ENCODE measurements at regions not wholly inside any gene's neighbourhood (a gene's known extent, or its start where the extent isn't known, plus 50 kb on each side); places are given as distances from the start of the nearest gene placed in this dataset.

- no peak for TF ChIP-seq ZBTB33 (IDR thresholded peaks at IDR 0.05)
- TF ChIP-seq EGR1 (IDR thresholded peaks at IDR 0.05; ENCODE audit: borderline replicate concordance in 1 of 2, low read depth in 2 of 2, low read length in 2 of 2): no peak
- TF ChIP-seq DPF2 (IDR thresholded peaks at IDR 0.05): no peak
- TF ChIP-seq ZZZ3 (IDR thresholded peaks at IDR 0.05; ENCODE audit: control insufficient read depth, insufficient read length, low read depth): no peak
- TF ChIP-seq ZBTB11 (CRISPR knock-in tag; IDR thresholded peaks at IDR 0.05): no peak
Observed at GRCh38 chr3:147864754-147865354, 455.7 kb downstream of the ZIC1 start (continued).

GRCh38 chr3:147866561-147866960 lies 457.4 kb downstream of the ZIC1 start:
- DNase-seq (ENCODE audit: low read depth, low spot score) (no peak), FAIRE-seq (no peak), ATAC-seq (no peak)
- RAD21 ChIA-PET (ENCODE audit: unreplicated experiment): no interaction called here
- POLR2A ChIA-PET: no interaction called here
- 0% methylated on average over 1 of the region's 1 CpG for WGBS (ENCODE audit: insufficient coverage, insufficient replicate concordance, low lambda C conversion rate, missing lambda C conversion rate)
- BruUV-seq (replicated peaks): no TSS peak
- in situ Hi-C loops (cut with MboI): no loop called here
- no peak overlapping the region for H3K4me2 ChIP-seq (ENCODE audit: control insufficient read depth, insufficient read depth)
- H3K4me1 ChIP-seq (ENCODE audit: control insufficient read depth, insufficient read depth, low read length): no peaks in the 10 kb centered on the region
- no peak overlapping the region for H3K27ac ChIP-seq (ENCODE audit: control insufficient read depth, insufficient read depth)
- H4K20me1 ChIP-seq (ENCODE audit: control insufficient read depth, insufficient read depth): no peaks in the 10 kb centered on the region
- CTCF ChIA-PET: interaction anchor here (0.7 kb wide), 2 partner anchors 9 to 11 kb away, joined by 3 read pairs; no protein-coding TSS in a partner anchor
- no peaks in the 10 kb centered on the region for H3K9me3 ChIP-seq (replicated peaks; ENCODE audit: control insufficient read depth, insufficient read depth, low read length)
- H3K36me3 ChIP-seq (ENCODE audit: control insufficient read depth in 2 of 2, insufficient read depth in 2 of 2, low read length in 1 of 2): no peaks in the 10 kb centered on the region
- no peak overlapping the region for H2AFZ ChIP-seq (ENCODE audit: control insufficient read depth, low read depth, low read length)
- no peak overlapping the region for H3K4me3 ChIP-seq
- no peaks in the 10 kb centered on the region for H3K79me2 ChIP-seq (ENCODE audit: control insufficient read depth, insufficient read depth, low read length)
- no peak overlapping the region for H3K9ac ChIP-seq (ENCODE audit: control insufficient read depth, insufficient read depth, low read length)
- H3K27me3 ChIP-seq (replicated peaks in 1 of 2; ENCODE audit: control insufficient read depth in 2 of 2, insufficient read depth in 2 of 2, low read length in 1 of 2): no peaks in the 10 kb centered on the region
- intact Hi-C loops (cut with micrococcal nuclease; ENCODE audit: unreplicated experiment): no loop called here
- SMC1A ChIA-PET (ENCODE audit: uncharacterized antibody, unreplicated experiment): interaction anchor here (0.7 to 2.4 kb wide), 3 partner anchors 21 to 136 kb away, joined by 3 to 6 read pairs (median 4); no protein-coding TSS in a partner anchor
- TF ChIP-seq ZSCAN29 (IDR thresholded peaks at IDR 0.05) (no peak), EGR1 (IDR thresholded peaks at IDR 0.05; ENCODE audit: borderline replicate concordance in 1 of 2, low read depth in 2 of 2, low read length in 2 of 2) (no peak), TCF7 (IDR thresholded peaks at IDR 0.05; ENCODE audit: borderline replicate concordance) (no peak), RAD51 (IDR thresholded peaks at IDR 0.05) (no peak), NRF1 (conservative IDR thresholded peaks at IDR 0.05; ENCODE audit: low read depth, low read length) (no peak), DPF2 (IDR thresholded peaks at IDR 0.05) (no peak), SMARCA5 (IDR thresholded peaks at IDR 0.05) (no peak), EED (IDR thresholded peaks at IDR 0.05; ENCODE audit: low read depth) (no peak), CREB1 (IDR thresholded peaks at IDR 0.05; ENCODE audit: low read depth) (no peak), JUNB (IDR thresholded peaks at IDR 0.05) (no peak), STAT1 (conservative IDR thresholded peaks at IDR 0.05) (no peak), TAF1 (IDR thresholded peaks at IDR 0.05; ENCODE audit: borderline replicate concordance, low read depth, low read length) (no peak)
- TF ChIP-seq, protein P1, sequence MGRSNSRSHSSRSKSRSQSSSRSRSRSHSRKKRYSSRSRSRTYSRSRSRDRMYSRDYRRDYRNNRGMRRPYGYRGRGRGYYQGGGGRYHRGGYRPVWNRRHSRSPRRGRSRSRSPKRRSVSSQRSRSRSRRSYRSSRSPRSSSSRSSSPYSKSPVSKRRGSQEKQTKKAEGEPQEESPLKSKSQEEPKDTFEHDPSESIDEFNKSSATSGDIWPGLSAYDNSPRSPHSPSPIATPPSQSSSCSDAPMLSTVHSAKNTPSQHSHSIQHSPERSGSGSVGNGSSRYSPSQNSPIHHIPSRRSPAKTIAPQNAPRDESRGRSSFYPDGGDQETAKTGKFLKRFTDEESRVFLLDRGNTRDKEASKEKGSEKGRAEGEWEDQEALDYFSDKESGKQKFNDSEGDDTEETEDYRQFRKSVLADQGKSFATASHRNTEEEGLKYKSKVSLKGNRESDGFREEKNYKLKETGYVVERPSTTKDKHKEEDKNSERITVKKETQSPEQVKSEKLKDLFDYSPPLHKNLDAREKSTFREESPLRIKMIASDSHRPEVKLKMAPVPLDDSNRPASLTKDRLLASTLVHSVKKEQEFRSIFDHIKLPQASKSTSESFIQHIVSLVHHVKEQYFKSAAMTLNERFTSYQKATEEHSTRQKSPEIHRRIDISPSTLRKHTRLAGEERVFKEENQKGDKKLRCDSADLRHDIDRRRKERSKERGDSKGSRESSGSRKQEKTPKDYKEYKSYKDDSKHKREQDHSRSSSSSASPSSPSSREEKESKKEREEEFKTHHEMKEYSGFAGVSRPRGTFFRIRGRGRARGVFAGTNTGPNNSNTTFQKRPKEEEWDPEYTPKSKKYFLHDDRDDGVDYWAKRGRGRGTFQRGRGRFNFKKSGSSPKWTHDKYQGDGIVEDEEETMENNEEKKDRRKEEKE (IDR thresholded peaks at IDR 0.05): no peak
